Endothelial cell of umbilical vein (primary cell): ENCODE measurements at regions not wholly inside any gene's neighbourhood (a gene's known extent, or its start where the extent isn't known, plus 50 kb on each side); places are given as distances from the start of the nearest gene placed in this dataset.

Experiments used
- BruUV-seq: library from RNA; stranded (reverse); fragments of 400-500 nt; replicated peaks from 2 replicates; lab custom pipeline; 2021; lab: Mats Ljungman, UMichigan
- CTCF ChIA-PET: fragments of 300-600, 350-600 bp; sonication (Branson Sonifier 250); formaldehyde crosslinking; loops from one replicate; lab custom pipeline; 2021; ENCODE audit warnings: antibody characterized with exemption, inconsistent platforms; lab: Charles Lee
- POLR2A ChIA-PET: fragments of 300-600, 350-600 bp; sonication (Branson Sonifier 250); formaldehyde crosslinking; loops from one replicate; lab custom pipeline; 2021; ENCODE audit warnings: antibody characterized with exemption, inconsistent platforms; lab: Charles Lee
- DNase-seq: peaks from one replicate; pipeline ENCODE4 v3.0.0-alpha.2; 2011; ENCODE audit warnings: low read depth, low spot score
- FAIRE-seq: peaks from 2 replicates; lab custom pipeline; 2011; peaks lifted over from hg19 to GRCh38; lab: Jason Lieb, UNC
- H2AFZ ChIP-seq: 2 replicates; pipeline ENCODE4 v1.6.0; 2012; ENCODE audit warnings: low read depth, low read length, control low read depth, inconsistent platforms
- H3K27ac ChIP-seq: 2 replicates; pipeline ENCODE4 v1.5.1; 2011; ENCODE audit warnings: low read depth, mild to moderate bottlenecking, control low read depth, low read length, moderate library complexity; ENCODE audit not compliant: insufficient read depth
- H3K27me3 ChIP-seq, 2 experiments: 2 replicates each; pipeline versions ENCODE4 v1.6.0 to v1.6.1; 2011; ENCODE audit warnings: low read length in 2 of 2, mixed read lengths in 1 of 2; ENCODE audit not compliant: control insufficient read depth in 2 of 2, insufficient read depth in 2 of 2
- H3K36me3 ChIP-seq, 2 experiments: 2 replicates in 1 of 2; 3 replicates in 1 of 2; pipeline ENCODE4 v1.5.1; 2011; ENCODE audit warnings: low read length in 2 of 2, mild to moderate bottlenecking in 1 of 2, moderate library complexity in 1 of 2; ENCODE audit not compliant: control insufficient read depth in 2 of 2, insufficient read depth in 2 of 2; ENCODE audit errors: extremely low read depth in 1 of 2
- H3K4me1 ChIP-seq: 3 replicates; pipeline ENCODE4 v1.5.1; 2011; ENCODE audit warnings: mild to moderate bottlenecking, low read length; ENCODE audit not compliant: control insufficient read depth, insufficient read depth; ENCODE audit errors: extremely low read depth
- H3K4me2 ChIP-seq: 2 replicates; pipeline ENCODE4 v1.6.1; 2011; ENCODE audit warnings: low read length, control low read depth, mixed read lengths; ENCODE audit not compliant: insufficient read depth
- H3K4me3 ChIP-seq, 3 experiments: fragments of 200-600 bp in 1 of 3; sonication (generic), shearing (Covaris generic) in 1 of 3; replicated peaks in 1 of 3; 2 replicates each; pipeline ENCODE4 v1.5.1; 2011 to 2016; ENCODE audit warnings: control low read depth in 3 of 3, low read length in 3 of 3, mild to moderate bottlenecking in 2 of 3, inconsistent platforms in 1 of 3, low read depth in 1 of 3, moderate library complexity in 1 of 3; ENCODE audit not compliant: insufficient read depth in 1 of 3
- H3K79me2 ChIP-seq: 2 replicates; pipeline ENCODE4 v1.6.0; 2012; ENCODE audit warnings: low read length, inconsistent platforms; ENCODE audit not compliant: control insufficient read depth, insufficient read depth
- H3K9ac ChIP-seq: replicated peaks from 2 replicates; pipeline ENCODE3; 2011; ENCODE audit warnings: low read length, control low read depth; ENCODE audit not compliant: insufficient read depth; ENCODE audit errors: extremely low read depth
- H3K9me1 ChIP-seq: replicated peaks from 3 replicates; pipeline ENCODE4 v1.6.0; 2011; ENCODE audit warnings: mild to moderate bottlenecking, low read length; ENCODE audit not compliant: control insufficient read depth, insufficient read depth; ENCODE audit errors: extremely low read depth
- H3K9me3 ChIP-seq: replicated peaks from 2 replicates; pipeline ENCODE4 v1.5.1; 2012; ENCODE audit warnings: low read length, inconsistent platforms; ENCODE audit not compliant: control insufficient read depth, insufficient read depth
- H4K20me1 ChIP-seq: replicated peaks from 2 replicates; pipeline ENCODE3; 2011; ENCODE audit warnings: mild to moderate bottlenecking, low read length; ENCODE audit not compliant: control insufficient read depth, insufficient read depth; ENCODE audit errors: extremely low read depth
- CTCF ChIP-seq, 2 donors: IDR thresholded peaks; 1 replicate in 1 of 2; 2 replicates in 1 of 2; pipeline ENCODE4 v1.5.1; 2011; ENCODE audit warnings: low read length in 2 of 2, mild to moderate bottlenecking in 2 of 2, moderate library complexity in 2 of 2, control low read depth in 1 of 2, inconsistent platforms in 1 of 2, low read depth in 1 of 2; ENCODE audit not compliant: insufficient read depth in 1 of 2; ENCODE audit errors: extremely low read depth in 1 of 2
- FOS ChIP-seq: IDR thresholded peaks from 2 replicates; pipeline ENCODE4 v1.6.1; 2011; ENCODE audit warnings: mild to moderate bottlenecking, low read length, moderate library complexity, borderline replicate concordance; ENCODE audit not compliant: insufficient read depth
- GATA2 ChIP-seq: IDR thresholded peaks from 2 replicates; pipeline ENCODE4 v1.7.0; 2011; ENCODE audit warnings: low read depth, mild to moderate bottlenecking, moderate library complexity, mixed read lengths, low read length; ENCODE audit not compliant: insufficient read length, insufficient read depth
- JUN ChIP-seq: IDR thresholded peaks from 2 replicates; pipeline ENCODE4 v1.6.1; 2011; ENCODE audit warnings: borderline replicate concordance, low read depth; ENCODE audit not compliant: insufficient read length, insufficient read depth
- MAX ChIP-seq: IDR thresholded peaks from 2 replicates; pipeline ENCODE4 v1.6.1; 2011; ENCODE audit not compliant: insufficient read depth, insufficient read length
- MYC ChIP-seq: IDR thresholded peaks from one replicate; pipeline ENCODE4 v1.6.1; 2011; ENCODE audit warnings: mild to moderate bottlenecking, low read depth, low read length
- POLR2A ChIP-seq: IDR thresholded peaks from 2 replicates; pipeline ENCODE4 v1.6.1; 2012; ENCODE audit warnings: low read depth, mild to moderate bottlenecking, control low read depth, low read length
- POLR2AphosphoS5 ChIP-seq: IDR thresholded peaks from 2 replicates; pipeline ENCODE4 v1.6.1; 2012; ENCODE audit warnings: low read depth, mild to moderate bottlenecking, control low read depth, low read length, moderate library complexity; ENCODE audit not compliant: insufficient read depth
- dilution Hi-C: fragments of 300-500 bp; cut with MboI; formaldehyde crosslinking; loops from one replicate; pipeline ENCODE4 v1.15.0; 2019; ENCODE audit warnings: low sequenced_read_pairs; ENCODE audit not compliant: extremely low pct_ligation_motif_present
- intact Hi-C: fragments of 100-400 bp; cut with micrococcal nuclease; formaldehyde crosslinking; loops from one replicate; pipeline ENCODE4 v1.10.0; 2022

DNA sequence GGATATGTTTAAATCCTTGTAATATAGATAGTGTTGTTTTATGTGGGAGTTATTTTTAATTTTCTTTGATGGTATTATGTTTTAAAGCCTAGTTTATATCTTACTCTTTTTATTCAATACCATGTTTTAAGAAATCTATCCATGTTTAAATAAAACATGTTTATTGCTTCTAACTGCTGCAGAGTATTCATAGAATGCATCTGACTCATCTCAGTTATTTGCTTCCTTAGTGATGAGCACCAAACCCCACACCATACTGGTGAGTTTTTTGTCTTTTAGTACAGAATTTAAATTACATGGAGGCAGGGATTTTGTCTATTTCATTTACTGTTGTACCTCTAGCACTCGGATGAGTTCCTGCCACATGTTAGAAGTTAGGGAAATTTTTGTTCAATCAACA, 209.2 kb downstream of the NSUN3 start:
- H3K79me2 ChIP-seq: no peaks in the 10 kb centered on the region
- H4K20me1 ChIP-seq: no peaks in the 10 kb centered on the region
- H3K4me1 ChIP-seq: no peaks in the 10 kb centered on the region
- no peak overlapping the region for H3K4me2 ChIP-seq
- H3K27ac ChIP-seq: no peak overlapping the region
- no peak overlapping the region for H3K4me3 ChIP-seq
- H3K27me3 ChIP-seq: no peaks in the 10 kb centered on the region
- no TSS peak for BruUV-seq
- no peak overlapping the region for H2AFZ ChIP-seq
- H3K9ac ChIP-seq: no peak overlapping the region
- POLR2A ChIA-PET: no interaction called here
- H3K36me3 ChIP-seq: no peaks in the 10 kb centered on the region
- H3K9me1 ChIP-seq: no peaks in the 10 kb centered on the region
- no peak for TF ChIP-seq POLR2A
- intact Hi-C loops: no loop called here
- dilution Hi-C loops: no loop called here
- CTCF ChIA-PET: no interaction called here
- FAIRE-seq (no peak), DNase-seq (no peak)
- H3K9me3 ChIP-seq: no peaks in the 10 kb centered on the region

GRCh38 chr3:94280958-94281357, 218.1 kb downstream of the NSUN3 start:
- ChIA-PET POLR2A (no interaction called here), CTCF (no interaction called here)
- BruUV-seq: no TSS peak
- no peak overlapping the region for H2AFZ ChIP-seq
- no peaks in the 10 kb centered on the region for H3K27me3 ChIP-seq
- H3K4me3 ChIP-seq: no peak overlapping the region
- H3K4me1 ChIP-seq: no peaks in the 10 kb centered on the region
- intact Hi-C loops: no loop called here
- H3K4me2 ChIP-seq: no peak overlapping the region
- no peaks in the 10 kb centered on the region for H4K20me1 ChIP-seq
- H3K9ac ChIP-seq: no peak overlapping the region
- FAIRE-seq: no peak
- no peaks in the 10 kb centered on the region for H3K79me2 ChIP-seq
- dilution Hi-C loops: no loop called here
- TF ChIP-seq POLR2AphosphoS5: no peak
- TF ChIP-seq MYC: no peak
- TF ChIP-seq JUN: no peak
- TF ChIP-seq POLR2A: no peak
- no peak for TF ChIP-seq FOS
- TF ChIP-seq GATA2: no peak
- TF ChIP-seq MAX: no peak
- TF ChIP-seq CTCF (IDR thresholded peaks at IDR 0.05; ENCODE audit: extremely low read depth in 1 of 2, insufficient read depth in 1 of 2, low read depth in 1 of 2, low read length in 2 of 2): no peak
- H3K9me1 ChIP-seq: no peaks in the 10 kb centered on the region
- H3K27ac ChIP-seq: no peak overlapping the region
- H3K9me3 ChIP-seq: no peaks in the 10 kb centered on the region
- DNase-seq: no peak
- H3K36me3 ChIP-seq: no peaks in the 10 kb centered on the region
